ENCODE measurements at regions not wholly inside any gene's neighbourhood (a gene's known extent, or its start where the extent isn't known, plus 50 kb on each side); places are given as distances from the start of the nearest gene placed in this dataset.

GRCh38 chr10:112874982-112875381 is 75.1 kb upstream of the TCF7L2 start:
- no peak for TF ChIP-seq MXI1 (IDR thresholded peaks at IDR 0.05; ENCODE audit: low read depth, low read length)
- no peak for TF ChIP-seq RAD21 (IDR thresholded peaks at IDR 0.05; ENCODE audit: low read length)
- no peak for TF ChIP-seq MEF2A (IDR thresholded peaks at IDR 0.05; ENCODE audit: borderline replicate concordance, low read depth)
- TF ChIP-seq CTCF (IDR thresholded peaks at IDR 0.05): no peak
- TF ChIP-seq SMC3 (IDR thresholded peaks at IDR 0.05; ENCODE audit: low read depth, low read length): no peak
- TF ChIP-seq REST (IDR thresholded peaks at IDR 0.05; ENCODE audit: low read depth, low read length): no peak
- no peak for TF ChIP-seq POLR2AphosphoS5 (IDR thresholded peaks at IDR 0.05; ENCODE audit: low read depth, low read length)
- TF ChIP-seq RFX5 (IDR thresholded peaks at IDR 0.05; ENCODE audit: low read length): no peak
- TF ChIP-seq EP300 (IDR thresholded peaks at IDR 0.05; ENCODE audit: borderline replicate concordance in 1 of 2, low read depth in 1 of 2, low read length in 1 of 2): no peak
- no peak for TF ChIP-seq TAF1 (IDR thresholded peaks at IDR 0.05; ENCODE audit: borderline replicate concordance, low read depth, low read length)
